ENCODE measurements at regions not wholly inside any gene's neighbourhood (a gene's known extent, or its start where the extent isn't known, plus 50 kb on each side); places are given as distances from the start of the nearest gene placed in this dataset.

DNA sequence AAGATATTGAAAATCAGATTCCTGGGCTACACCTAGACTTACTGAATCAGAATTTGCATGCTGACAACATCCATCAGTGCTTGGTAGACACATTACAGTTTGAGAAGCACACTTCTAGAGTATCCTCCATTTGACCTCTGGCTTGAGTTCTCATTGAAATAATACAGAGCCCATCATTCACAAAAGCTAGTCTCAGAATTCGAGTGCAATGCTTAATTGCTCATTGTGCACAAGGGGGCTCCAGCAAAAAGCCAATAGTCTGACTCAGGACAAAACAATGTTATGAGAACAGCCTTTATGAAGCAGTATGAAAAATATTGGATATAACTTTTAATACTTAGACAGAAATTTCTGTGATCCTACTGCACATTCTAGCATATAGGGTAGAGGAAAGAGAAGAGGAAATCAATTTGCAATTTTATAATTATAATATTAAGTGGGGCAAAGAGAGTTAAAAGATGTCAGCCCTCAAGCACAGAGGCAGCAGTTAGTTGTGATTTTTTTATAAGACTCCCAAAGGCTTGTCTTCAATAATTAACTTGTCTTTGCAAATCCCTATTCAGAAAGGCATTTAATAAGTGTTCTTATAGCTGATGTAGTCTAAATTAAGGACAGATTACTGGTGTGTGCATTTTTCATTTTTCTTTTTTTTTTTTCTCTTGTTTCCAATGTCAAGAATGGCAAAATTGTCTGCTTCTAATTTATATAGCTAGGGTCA, 105.8 kb upstream of the ANK3 start:
- H3K27ac ChIP-seq (ENCODE audit: low read depth in 1 of 2, low read length in 2 of 2): no peak overlapping the region
- TF ChIP-seq FOXA1 (IDR thresholded peaks at IDR 0.05) (no peak), YY1 (IDR thresholded peaks at IDR 0.05) (no peak), FOXA2 (IDR thresholded peaks at IDR 0.05) (no peak), RXRA (IDR thresholded peaks at IDR 0.05) (no peak), NR2F2 (IDR thresholded peaks at IDR 0.05) (no peak), RAD21 (IDR thresholded peaks at IDR 0.05) (no peak), EGR1 (IDR thresholded peaks at IDR 0.05; ENCODE audit: low read depth in 2 of 2) (no peak), HNF4A (conservative IDR thresholded peaks at IDR 0.05) (no peak), HNF4G (IDR thresholded peaks at IDR 0.05) (no peak), SP1 (IDR thresholded peaks at IDR 0.05) (no peak), JUND (IDR thresholded peaks at IDR 0.05) (no peak), GABPA (IDR thresholded peaks at IDR 0.05 in 1 of 2, conservative IDR thresholded peaks at IDR 0.05 in 1 of 2) (no peak)
- TF ChIP-seq, protein P1, sequence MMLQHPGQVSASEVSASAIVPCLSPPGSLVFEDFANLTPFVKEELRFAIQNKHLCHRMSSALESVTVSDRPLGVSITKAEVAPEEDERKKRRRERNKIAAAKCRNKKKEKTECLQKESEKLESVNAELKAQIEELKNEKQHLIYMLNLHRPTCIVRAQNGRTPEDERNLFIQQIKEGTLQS (IDR thresholded peaks at IDR 0.05): no peak
- TF ChIP-seq, protein P2, sequence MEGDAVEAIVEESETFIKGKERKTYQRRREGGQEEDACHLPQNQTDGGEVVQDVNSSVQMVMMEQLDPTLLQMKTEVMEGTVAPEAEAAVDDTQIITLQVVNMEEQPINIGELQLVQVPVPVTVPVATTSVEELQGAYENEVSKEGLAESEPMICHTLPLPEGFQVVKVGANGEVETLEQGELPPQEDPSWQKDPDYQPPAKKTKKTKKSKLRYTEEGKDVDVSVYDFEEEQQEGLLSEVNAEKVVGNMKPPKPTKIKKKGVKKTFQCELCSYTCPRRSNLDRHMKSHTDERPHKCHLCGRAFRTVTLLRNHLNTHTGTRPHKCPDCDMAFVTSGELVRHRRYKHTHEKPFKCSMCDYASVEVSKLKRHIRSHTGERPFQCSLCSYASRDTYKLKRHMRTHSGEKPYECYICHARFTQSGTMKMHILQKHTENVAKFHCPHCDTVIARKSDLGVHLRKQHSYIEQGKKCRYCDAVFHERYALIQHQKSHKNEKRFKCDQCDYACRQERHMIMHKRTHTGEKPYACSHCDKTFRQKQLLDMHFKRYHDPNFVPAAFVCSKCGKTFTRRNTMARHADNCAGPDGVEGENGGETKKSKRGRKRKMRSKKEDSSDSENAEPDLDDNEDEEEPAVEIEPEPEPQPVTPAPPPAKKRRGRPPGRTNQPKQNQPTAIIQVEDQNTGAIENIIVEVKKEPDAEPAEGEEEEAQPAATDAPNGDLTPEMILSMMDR (IDR thresholded peaks at IDR 0.05; ENCODE audit: low read depth, low read length, missing input control): no peak
- TF ChIP-seq, protein P3, sequence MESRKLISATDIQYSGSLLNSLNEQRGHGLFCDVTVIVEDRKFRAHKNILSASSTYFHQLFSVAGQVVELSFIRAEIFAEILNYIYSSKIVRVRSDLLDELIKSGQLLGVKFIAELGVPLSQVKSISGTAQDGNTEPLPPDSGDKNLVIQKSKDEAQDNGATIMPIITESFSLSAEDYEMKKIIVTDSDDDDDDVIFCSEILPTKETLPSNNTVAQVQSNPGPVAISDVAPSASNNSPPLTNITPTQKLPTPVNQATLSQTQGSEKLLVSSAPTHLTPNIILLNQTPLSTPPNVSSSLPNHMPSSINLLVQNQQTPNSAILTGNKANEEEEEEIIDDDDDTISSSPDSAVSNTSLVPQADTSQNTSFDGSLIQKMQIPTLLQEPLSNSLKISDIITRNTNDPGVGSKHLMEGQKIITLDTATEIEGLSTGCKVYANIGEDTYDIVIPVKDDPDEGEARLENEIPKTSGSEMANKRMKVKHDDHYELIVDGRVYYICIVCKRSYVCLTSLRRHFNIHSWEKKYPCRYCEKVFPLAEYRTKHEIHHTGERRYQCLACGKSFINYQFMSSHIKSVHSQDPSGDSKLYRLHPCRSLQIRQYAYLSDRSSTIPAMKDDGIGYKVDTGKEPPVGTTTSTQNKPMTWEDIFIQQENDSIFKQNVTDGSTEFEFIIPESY (IDR thresholded peaks at IDR 0.05): no peak
- TF ChIP-seq, protein P4, sequence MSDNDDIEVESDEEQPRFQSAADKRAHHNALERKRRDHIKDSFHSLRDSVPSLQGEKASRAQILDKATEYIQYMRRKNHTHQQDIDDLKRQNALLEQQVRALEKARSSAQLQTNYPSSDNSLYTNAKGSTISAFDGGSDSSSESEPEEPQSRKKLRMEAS (IDR thresholded peaks at IDR 0.05): no peak
- TF ChIP-seq, protein P5, sequence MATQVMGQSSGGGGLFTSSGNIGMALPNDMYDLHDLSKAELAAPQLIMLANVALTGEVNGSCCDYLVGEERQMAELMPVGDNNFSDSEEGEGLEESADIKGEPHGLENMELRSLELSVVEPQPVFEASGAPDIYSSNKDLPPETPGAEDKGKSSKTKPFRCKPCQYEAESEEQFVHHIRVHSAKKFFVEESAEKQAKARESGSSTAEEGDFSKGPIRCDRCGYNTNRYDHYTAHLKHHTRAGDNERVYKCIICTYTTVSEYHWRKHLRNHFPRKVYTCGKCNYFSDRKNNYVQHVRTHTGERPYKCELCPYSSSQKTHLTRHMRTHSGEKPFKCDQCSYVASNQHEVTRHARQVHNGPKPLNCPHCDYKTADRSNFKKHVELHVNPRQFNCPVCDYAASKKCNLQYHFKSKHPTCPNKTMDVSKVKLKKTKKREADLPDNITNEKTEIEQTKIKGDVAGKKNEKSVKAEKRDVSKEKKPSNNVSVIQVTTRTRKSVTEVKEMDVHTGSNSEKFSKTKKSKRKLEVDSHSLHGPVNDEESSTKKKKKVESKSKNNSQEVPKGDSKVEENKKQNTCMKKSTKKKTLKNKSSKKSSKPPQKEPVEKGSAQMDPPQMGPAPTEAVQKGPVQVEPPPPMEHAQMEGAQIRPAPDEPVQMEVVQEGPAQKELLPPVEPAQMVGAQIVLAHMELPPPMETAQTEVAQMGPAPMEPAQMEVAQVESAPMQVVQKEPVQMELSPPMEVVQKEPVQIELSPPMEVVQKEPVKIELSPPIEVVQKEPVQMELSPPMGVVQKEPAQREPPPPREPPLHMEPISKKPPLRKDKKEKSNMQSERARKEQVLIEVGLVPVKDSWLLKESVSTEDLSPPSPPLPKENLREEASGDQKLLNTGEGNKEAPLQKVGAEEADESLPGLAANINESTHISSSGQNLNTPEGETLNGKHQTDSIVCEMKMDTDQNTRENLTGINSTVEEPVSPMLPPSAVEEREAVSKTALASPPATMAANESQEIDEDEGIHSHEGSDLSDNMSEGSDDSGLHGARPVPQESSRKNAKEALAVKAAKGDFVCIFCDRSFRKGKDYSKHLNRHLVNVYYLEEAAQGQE (IDR thresholded peaks at IDR 0.05): no peak
- DNase-seq (ENCODE audit: low spot score): no peak
- H3K9ac ChIP-seq (ENCODE audit: low read depth in 1 of 2, low read length in 2 of 2): no peak overlapping the region
- 67% methylated on average over 1 of the region's 1 CpG for WGBS
- no peaks in the 10 kb centered on the region for H3K4me1 ChIP-seq (ENCODE audit: control insufficient read depth in 4 of 4, insufficient read depth in 4 of 4, low read length in 3 of 4)
- H3K9me3 ChIP-seq (ENCODE audit: control insufficient read depth in 4 of 4, low read length in 3 of 4): no peaks in the 10 kb centered on the region
- H3K4me3 ChIP-seq (ENCODE audit: low read depth in 1 of 3, low read length in 3 of 3): no peak overlapping the region
- H3K36me3 ChIP-seq (ENCODE audit: control insufficient read depth in 4 of 4, insufficient read depth in 3 of 4, low read depth in 1 of 4, low read length in 3 of 4): no peaks in the 10 kb centered on the region
- H3K27me3 ChIP-seq (ENCODE audit: control insufficient read depth in 4 of 4, insufficient read depth in 4 of 4, low read length in 3 of 4): no peaks in the 10 kb centered on the region

All from liver (tissue), 8 donors.